K562 (cell line): ENCODE measurements at regions not wholly inside any gene's neighbourhood (a gene's known extent, or its start where the extent isn't known, plus 50 kb on each side); places are given as distances from the start of the nearest gene placed in this dataset.

Source experiments
- ATAC-seq: fragments of 200-7000 bp; cut with Tn5 transposase; 3 replicates; pipeline ENCODE4 v1.9.1; 2020; ENCODE audit warnings: moderate library complexity
- BruUV-seq: library from RNA; stranded (reverse); fragments of 400-500 nt; replicated peaks from 2 replicates; lab custom pipeline; 2021; lab: Mats Ljungman, UMichigan
- CTCF ChIA-PET: fragments of 300-600 bp; formaldehyde crosslinking; extraction: SDS; loops from one replicate; lab custom pipeline; 2021; ENCODE audit warnings: low intra/inter-chr PET ratio; lab: Yijun Ruan, JAX
- POLR2A ChIA-PET: fragments of 300-600, 350-650 bp; sonication (Branson Sonifier 250); formaldehyde crosslinking; extraction: SDS; loops from one replicate; lab custom pipeline; 2021; ENCODE audit warnings: antibody characterized with exemption, inconsistent platforms; lab: Yijun Ruan, JAX
- DNase-seq, 4 experiments: peaks; one replicate each; pipeline versions ENCODE4 v3.0.0 to v3.0.0-alpha.2; 2011 to 2018; ENCODE audit warnings: low spot score in 3 of 4, mixed read lengths in 3 of 4; ENCODE audit errors: extremely low read depth in 1 of 4
- FAIRE-seq: peaks from 2 replicates; lab custom pipeline; 2011; peaks lifted over from hg19 to GRCh38; lab: Jason Lieb, UNC
- H2AFZ ChIP-seq: 2 replicates; pipeline ENCODE4 v1.6.0; 2011; ENCODE audit warnings: low read depth, low read length, control low read depth, inconsistent platforms
- H3K27ac ChIP-seq: fragments of 200-600 bp; 3 replicates; pipeline ENCODE4 v1.8.0; 2011; ENCODE audit warnings: low read depth, mild to moderate bottlenecking, control low read depth, inconsistent platforms, low read length, moderate library complexity, mixed read lengths; ENCODE audit errors: extremely low read depth
- H3K27me3 ChIP-seq, 2 experiments: fragments of 300-600 bp in 1 of 2; 2 replicates in 1 of 2; 3 replicates in 1 of 2; pipeline versions ENCODE4 v1.6.0 to v1.8.0; 2011; ENCODE audit warnings: inconsistent platforms in 2 of 2, low read length in 2 of 2, mild to moderate bottlenecking in 1 of 2, mixed read lengths in 1 of 2, moderate library complexity in 1 of 2; ENCODE audit not compliant: control insufficient read depth in 2 of 2, insufficient read depth in 2 of 2
- H3K36me3 ChIP-seq: fragments of 300-600 bp; 3 replicates; pipeline ENCODE4 v1.8.0; 2011; ENCODE audit warnings: mild to moderate bottlenecking, low read length, inconsistent platforms; ENCODE audit not compliant: control insufficient read depth, insufficient read depth
- H3K4me1 ChIP-seq, 2 experiments: fragments of 200-600 bp in 1 of 2; replicated peaks in 1 of 2; 2 replicates in 1 of 2; 3 replicates in 1 of 2; pipeline versions ENCODE4 v1.5.1 to v1.8.0; 2011; ENCODE audit warnings: inconsistent platforms in 2 of 2, low read length in 2 of 2, mild to moderate bottlenecking in 1 of 2, mixed read lengths in 1 of 2, moderate library complexity in 1 of 2; ENCODE audit not compliant: control insufficient read depth in 2 of 2, insufficient read depth in 2 of 2
- H3K4me2 ChIP-seq: 2 replicates; pipeline ENCODE4 v1.6.1; 2011; ENCODE audit warnings: low read length, control low read depth, inconsistent platforms, mixed read lengths; ENCODE audit not compliant: insufficient read depth
- H3K4me3 ChIP-seq: fragments of 200-600 bp; sonication (generic), shearing (Covaris generic); 2 replicates; pipeline ENCODE4 v1.5.1; 2016; ENCODE audit warnings: control low read depth, inconsistent platforms
- H3K79me2 ChIP-seq: fragments of 200-600 bp; 3 replicates; pipeline ENCODE4 v1.8.0; 2011; ENCODE audit warnings: low read length, inconsistent platforms; ENCODE audit not compliant: control insufficient read depth, insufficient read depth
- H3K9ac ChIP-seq, 2 experiments: 2 replicates each; pipeline versions ENCODE4 v1.6.0 to v1.6.1; 2011; ENCODE audit warnings: low read depth in 2 of 2, low read length in 2 of 2, control low read depth in 1 of 2, inconsistent platforms in 1 of 2, mild to moderate bottlenecking in 1 of 2, mixed read lengths in 1 of 2; ENCODE audit not compliant: insufficient read depth in 1 of 2
- H3K9me1 ChIP-seq: one replicate; pipeline ENCODE4 v1.6.0; 2011; ENCODE audit warnings: inconsistent platforms, mild to moderate bottlenecking, low read length, moderate library complexity; ENCODE audit not compliant: control insufficient read depth, insufficient read depth
- H3K9me3 ChIP-seq: replicated peaks from 2 replicates; pipeline ENCODE4 v1.5.1; 2011; ENCODE audit warnings: low read depth, low read length, inconsistent platforms; ENCODE audit not compliant: control insufficient read depth, insufficient read depth
- H4K20me1 ChIP-seq: replicated peaks from 2 replicates; pipeline ENCODE4 v1.6.1; 2011; ENCODE audit warnings: low read length, inconsistent platforms, mixed read lengths; ENCODE audit not compliant: control insufficient read depth, insufficient read depth
- EGR1 ChIP-seq: fragments of 450-650 bp; conservative IDR thresholded peaks from 2 replicates; pipeline ENCODE4 v1.6.1; 2017; ENCODE audit warnings: mild to moderate bottlenecking
- ILK ChIP-seq: fragments of 450-650 bp; IDR thresholded peaks from 2 replicates; pipeline ENCODE4 v1.6.1; 2016; ENCODE audit warnings: missing genetic modification characterization, low read depth, mild to moderate bottlenecking, missing compliant biosample characterization, moderate library complexity, borderline replicate concordance
- MBD2 ChIP-seq: sonication (generic); IDR thresholded peaks from 2 replicates; pipeline ENCODE4 v1.6.1; 2016; ENCODE audit warnings: low read depth, borderline replicate concordance
- NCOA6 ChIP-seq: fragments of 450-650 bp; IDR thresholded peaks from 2 replicates; pipeline ENCODE4 v1.6.1; 2017; ENCODE audit warnings: mild to moderate bottlenecking
- NR4A1 ChIP-seq, 2 experiments: fragments of 250-450 bp in 1 of 2; fragments of 450-650 bp in 1 of 2; sonication (Bioruptor Pico) in 1 of 2; IDR thresholded peaks; 2 replicates each; pipeline versions ENCODE4 v1.4.0 to v1.6.1; 2016 to 2020; ENCODE audit warnings: mild to moderate bottlenecking in 2 of 2, missing compliant biosample characterization in 1 of 2, missing genetic modification characterization in 1 of 2, moderate library complexity in 1 of 2
- PHB ChIP-seq: fragments of 250-450 bp; sonication (Bioruptor Pico); IDR thresholded peaks from 2 replicates; pipeline ENCODE4 v1.5.0; 2021
- SOX6 ChIP-seq: fragments of 450-650 bp; IDR thresholded peaks from 2 replicates; pipeline ENCODE4 v1.6.1; 2014; ENCODE audit warnings: mild to moderate bottlenecking
- THRAP3 ChIP-seq: fragments of 450-650 bp; IDR thresholded peaks from 2 replicates; pipeline ENCODE4 v1.6.1; 2016; ENCODE audit warnings: mild to moderate bottlenecking, inconsistent platforms, borderline replicate concordance
- WHSC1 ChIP-seq: IDR thresholded peaks from one replicate; pipeline ENCODE4 v1.6.1; 2012; ENCODE audit warnings: low read length, control low read depth, inconsistent platforms
- ZBTB1 ChIP-seq: sonication (generic); formaldehyde crosslinking; IDR thresholded peaks from 2 replicates; pipeline ENCODE4 v1.8.1; 2023; ENCODE audit warnings: missing genetic modification reagents, low read depth, mild to moderate bottlenecking, borderline replicate concordance
- ZNF507 ChIP-seq: conservative IDR thresholded peaks from 2 replicates; pipeline ENCODE4 v1.6.1; 2017; ENCODE audit warnings: missing genetic modification characterization, missing compliant biosample characterization
- ZSCAN32 ChIP-seq: fragments of 450-650 bp; formaldehyde crosslinking; IDR thresholded peaks from 2 replicates; pipeline ENCODE4 v1.4.0; 2020; ENCODE audit warnings: mild to moderate bottlenecking, moderate library complexity
- WGBS: fragments of 100-300 bp; shearing (Covaris generic); methylation state at CpG from one replicate; pipeline ENCODE4 v1.1.6; 2016; ENCODE audit warnings: low coverage, mixed read lengths; ENCODE audit not compliant: insufficient coverage; ENCODE audit errors: missing lambda C conversion rate; 5-methylcytosine and 5-hydroxymethylcytosine counted together
- in situ Hi-C: fragments of 300-500 bp; cut with MboI; formaldehyde crosslinking; loops from 4 replicates; pipeline ENCODE4 v1.15.0; 2018; ENCODE audit warnings: inconsistent platforms, mixed read lengths
- intact Hi-C: fragments of 100-400 bp; cut with micrococcal nuclease; formaldehyde crosslinking; loops from 2 replicates; pipeline ENCODE4 v1.14.2; 2022
- TF ChIP-seq, protein P1 (sequence below): fragments of 450-650 bp; formaldehyde crosslinking; IDR thresholded peaks from 2 replicates; pipeline ENCODE4 v1.4.0; 2022; ENCODE audit warnings: missing genetic modification characterization
- TF ChIP-seq, protein P2 (sequence below): fragments of 450-650 bp; IDR thresholded peaks from one replicate; pipeline ENCODE4 v1.6.1; 2018; ENCODE audit warnings: mild to moderate bottlenecking, moderate library complexity; ENCODE audit not compliant: partially characterized antibody

DNA sequence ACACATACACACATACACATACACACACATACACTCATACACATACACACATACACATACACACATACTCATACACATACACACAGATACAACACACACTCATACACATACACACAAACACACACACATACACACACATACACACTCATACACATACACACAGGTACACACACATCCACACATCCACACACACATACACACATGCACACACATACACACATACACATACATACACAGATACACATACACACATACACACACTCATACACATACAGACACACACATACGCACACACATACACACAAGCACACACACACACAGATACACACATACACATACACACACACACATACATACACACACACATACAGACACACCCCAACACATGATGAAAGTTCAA, 729.1 kb upstream of the SOX11 start:
- H3K79me2 ChIP-seq: no peaks in the 10 kb centered on the region
- no peaks in the 10 kb centered on the region for H4K20me1 ChIP-seq
- no peak overlapping the region for H2AFZ ChIP-seq
- no TSS peak for BruUV-seq
- no peak overlapping the region for H3K27ac ChIP-seq
- H3K9me1 ChIP-seq: no peaks in the 10 kb centered on the region
- ChIA-PET CTCF (no interaction called here), POLR2A (no interaction called here)
- H3K4me2 ChIP-seq: no peak overlapping the region
- in situ Hi-C loops: no loop called here
- no peak overlapping the region for H3K4me3 ChIP-seq
- no peaks in the 10 kb centered on the region for H3K9me3 ChIP-seq
- DNase-seq: no peak
- ATAC-seq: no peak
- H3K36me3 ChIP-seq: no peaks in the 10 kb centered on the region
- H3K9ac ChIP-seq: no peak overlapping the region
- FAIRE-seq: no peak
- WGBS: 0% methylated on average over 1 of the region's 1 CpG
- H3K4me1 ChIP-seq: no peaks in the 10 kb centered on the region
- no peaks in the 10 kb centered on the region for H3K27me3 ChIP-seq
- intact Hi-C loops: no loop called here
- no peak for TF ChIP-seq SOX6
- TF ChIP-seq, protein P1, sequence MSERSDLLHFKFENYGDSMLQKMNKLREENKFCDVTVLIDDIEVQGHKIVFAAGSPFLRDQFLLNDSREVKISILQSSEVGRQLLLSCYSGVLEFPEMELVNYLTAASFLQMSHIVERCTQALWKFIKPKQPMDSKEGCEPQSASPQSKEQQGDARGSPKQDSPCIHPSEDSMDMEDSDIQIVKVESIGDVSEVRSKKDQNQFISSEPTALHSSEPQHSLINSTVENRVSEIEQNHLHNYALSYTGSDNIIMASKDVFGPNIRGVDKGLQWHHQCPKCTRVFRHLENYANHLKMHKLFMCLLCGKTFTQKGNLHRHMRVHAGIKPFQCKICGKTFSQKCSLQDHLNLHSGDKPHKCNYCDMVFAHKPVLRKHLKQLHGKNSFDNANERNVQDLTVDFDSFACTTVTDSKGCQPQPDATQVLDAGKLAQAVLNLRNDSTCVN (CRISPR knock-in tag): 0 out of 2 replicates have a peak, but pooled peaks have one; percentile 43
- no peak for TF ChIP-seq EGR1

DNA sequence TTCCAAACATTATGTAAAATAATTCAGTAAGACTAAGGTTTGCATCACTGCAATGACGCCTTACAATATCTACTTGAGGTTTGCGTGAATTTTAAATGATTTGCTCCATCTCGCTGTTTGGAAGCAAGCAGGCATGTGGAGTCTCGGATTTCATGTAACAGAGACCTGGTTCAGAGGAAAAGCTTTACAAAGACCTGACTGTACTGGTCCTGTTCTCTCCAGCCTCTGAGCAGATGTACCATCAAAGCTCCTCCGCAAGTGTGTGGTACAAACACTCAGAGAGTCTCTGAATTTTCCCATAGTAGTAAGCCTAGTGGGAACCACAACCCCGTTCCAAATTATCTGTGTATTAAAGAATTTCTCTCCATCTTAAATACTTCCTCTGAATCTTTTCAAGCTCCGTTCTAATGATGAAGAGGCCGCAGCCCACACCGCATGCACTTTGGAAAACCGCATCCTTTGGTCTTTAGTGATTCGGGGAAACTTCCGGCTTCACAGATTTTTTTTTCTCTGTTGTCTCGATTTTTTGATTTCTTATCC, 728.1 kb upstream of the SOX11 start:
- intact Hi-C loops (no loop called here), in situ Hi-C loops (no loop called here)
- Histone ChIP-seq H4K20me1 (no peaks in the 10 kb centered on the region), H3K27me3 (no peaks in the 10 kb centered on the region), H3K36me3 (no peaks in the 10 kb centered on the region), H3K4me3 (no peak overlapping the region), H3K4me2 (no peak overlapping the region), H3K79me2 (no peaks in the 10 kb centered on the region), H3K9me1 (no peaks in the 10 kb centered on the region), H3K27ac (no peak overlapping the region), H3K4me1 (no peaks in the 10 kb centered on the region), H3K9me3 (no peaks in the 10 kb centered on the region), H3K9ac (no peak overlapping the region), H2AFZ (no peak overlapping the region)
- WGBS: under 1% methylated on average over 13 of the region's 13 CpGs
- FAIRE-seq (no peak), DNase-seq (no peak), ATAC-seq (no peak)
- POLR2A ChIA-PET: no interaction called here
- BruUV-seq: no TSS peak
- CTCF ChIA-PET: no interaction called here
- TF ChIP-seq THRAP3: no peak
- TF ChIP-seq, protein P2, sequence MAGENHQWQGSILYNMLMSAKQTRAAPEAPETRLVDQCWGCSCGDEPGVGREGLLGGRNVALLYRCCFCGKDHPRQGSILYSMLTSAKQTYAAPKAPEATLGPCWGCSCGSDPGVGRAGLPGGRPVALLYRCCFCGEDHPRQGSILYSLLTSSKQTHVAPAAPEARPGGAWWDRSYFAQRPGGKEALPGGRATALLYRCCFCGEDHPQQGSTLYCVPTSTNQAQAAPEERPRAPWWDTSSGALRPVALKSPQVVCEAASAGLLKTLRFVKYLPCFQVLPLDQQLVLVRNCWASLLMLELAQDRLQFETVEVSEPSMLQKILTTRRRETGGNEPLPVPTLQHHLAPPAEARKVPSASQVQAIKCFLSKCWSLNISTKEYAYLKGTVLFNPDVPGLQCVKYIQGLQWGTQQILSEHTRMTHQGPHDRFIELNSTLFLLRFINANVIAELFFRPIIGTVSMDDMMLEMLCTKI: no peak
- TF ChIP-seq PHB (CRISPR knock-in tag): no peak
- no peak for TF ChIP-seq NR4A1 (CRISPR knock-in tag; IDR thresholded peaks at IDR 0.05)
- TF ChIP-seq NR4A1 (tag; IDR thresholded peaks at IDR 0.05): no peak
- no peak for TF ChIP-seq ZBTB1 (CRISPR knock-in tag)
- no peak for TF ChIP-seq MBD2
- no peak for TF ChIP-seq ILK
- TF ChIP-seq ZSCAN32 (CRISPR knock-in tag): no peak
- no peak for TF ChIP-seq WHSC1
- TF ChIP-seq NCOA6: no peak
- no peak for TF ChIP-seq ZNF507 (tag)
